Neural cell (in vitro differentiated cells): ENCODE measurements at regions not wholly inside any gene's neighbourhood (a gene's known extent, or its start where the extent isn't known, plus 50 kb on each side); places are given as distances from the start of the nearest gene placed in this dataset.

ENCODE experiments used
- CTCF ChIP-seq: fragments of 450-650 bp; IDR thresholded peaks from 2 replicates; pipeline ENCODE4 v1.5.1; 2014; ENCODE audit warnings: antibody characterized with exemption, mild to moderate bottlenecking, moderate library complexity; ENCODE audit not compliant: poor library complexity, severe bottlenecking
- EP300 ChIP-seq: fragments of 450-650 bp; conservative IDR thresholded peaks from 2 replicates; pipeline ENCODE4 v1.6.1; 2014; ENCODE audit warnings: antibody characterized with exemption, mild to moderate bottlenecking, moderate library complexity; ENCODE audit not compliant: poor library complexity, severe bottlenecking
- EZH2 ChIP-seq: fragments of 200-600, 300-800 bp; shearing (Covaris generic), sonication (generic); IDR thresholded peaks from 2 replicates; pipeline ENCODE4 v1.6.1; 2014; ENCODE audit warnings: antibody characterized with exemption, low read length, borderline replicate concordance, mild to moderate bottlenecking; ENCODE audit not compliant: insufficient read depth, poor library complexity, severe bottlenecking
- RAD21 ChIP-seq: fragments of 450-650 bp; conservative IDR thresholded peaks from 2 replicates; pipeline ENCODE4 v1.6.1; 2014; ENCODE audit warnings: antibody characterized with exemption, mild to moderate bottlenecking, moderate library complexity
- REST ChIP-seq: IDR thresholded peaks from 2 replicates; pipeline ENCODE4 v1.6.1; 2012; ENCODE audit warnings: borderline replicate concordance

DNA sequence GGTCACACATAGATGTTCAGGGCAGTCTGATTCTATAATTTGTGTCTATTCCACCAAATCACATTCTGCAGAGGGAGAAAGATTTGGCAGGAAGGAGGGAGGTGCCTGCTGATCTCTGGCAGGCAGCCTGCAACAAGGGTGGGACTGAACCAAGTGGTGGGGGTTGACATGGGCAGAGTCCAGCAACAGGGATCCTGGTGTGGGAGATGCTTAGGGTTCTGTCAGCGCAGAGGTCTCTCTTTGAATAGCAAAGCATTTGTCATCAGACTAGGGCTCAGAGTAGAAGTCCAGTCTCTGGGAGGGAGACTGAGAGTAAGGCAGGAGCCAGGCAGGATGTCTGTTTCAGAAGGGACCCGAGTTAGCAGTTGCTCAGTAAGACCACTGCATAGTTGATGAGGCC is 94.6 kb downstream of the UTP18 start:
- TF ChIP-seq CTCF: no peak
- TF ChIP-seq RAD21: no peak
- no peak for TF ChIP-seq REST
- no peak for TF ChIP-seq EZH2
- no peak for TF ChIP-seq EP300
